ENCODE measurements at regions not wholly inside any gene's neighbourhood (a gene's known extent, or its start where the extent isn't known, plus 50 kb on each side); places are given as distances from the start of the nearest gene placed in this dataset.

GRCh38 chr2:12302691-12303090 lies 414.0 kb upstream of the TRIB2 start:
- H3K9me3 ChIP-seq (ENCODE audit: control insufficient read depth in 2 of 2, low read length in 2 of 2): no peaks in the 10 kb centered on the region
- no peaks in the 10 kb centered on the region for H3K36me3 ChIP-seq (ENCODE audit: control insufficient read depth in 2 of 2, insufficient read depth in 2 of 2, low read length in 2 of 2)
- peaks cover 2% of the 10 kb centered on the region for H3K4me1 ChIP-seq (ENCODE audit: control insufficient read depth, insufficient read depth, low read length)
- H3K9ac ChIP-seq (ENCODE audit: low read length in 2 of 2): no peak overlapping the region
- H3K4me3 ChIP-seq (ENCODE audit: low read length in 2 of 2): no peak overlapping the region
- H3K27ac ChIP-seq (ENCODE audit: low read length): no peak overlapping the region
- no peaks in the 10 kb centered on the region for H3K27me3 ChIP-seq (ENCODE audit: control insufficient read depth in 1 of 2, insufficient read depth in 2 of 2, low read length in 2 of 2)

GRCh38 chr2:12303181-12304030 lies 413.3 kb upstream of the TRIB2 start:
- no peaks in the 10 kb centered on the region for H3K9me3 ChIP-seq (ENCODE audit: control insufficient read depth in 2 of 2, low read length in 2 of 2)
- H3K27me3 ChIP-seq (ENCODE audit: control insufficient read depth in 1 of 2, insufficient read depth in 2 of 2, low read length in 2 of 2): no peaks in the 10 kb centered on the region
- no peaks in the 10 kb centered on the region for H3K36me3 ChIP-seq (ENCODE audit: control insufficient read depth in 2 of 2, insufficient read depth in 2 of 2, low read length in 2 of 2)

GRCh38 chr2:12304564-12305171 lies 412.1 kb upstream of the TRIB2 start:
- H3K4me3 ChIP-seq (ENCODE audit: low read length in 2 of 2): no peak overlapping the region
- peaks cover 2% of the 10 kb centered on the region for H3K4me1 ChIP-seq (ENCODE audit: control insufficient read depth, insufficient read depth, low read length)
- no peak overlapping the region for H3K9ac ChIP-seq (ENCODE audit: low read length in 2 of 2)
- H3K9me3 ChIP-seq (ENCODE audit: control insufficient read depth in 2 of 2, low read length in 2 of 2): no peaks in the 10 kb centered on the region
- no peaks in the 10 kb centered on the region for H3K27me3 ChIP-seq (ENCODE audit: control insufficient read depth in 1 of 2, insufficient read depth in 2 of 2, low read length in 2 of 2)
- H3K36me3 ChIP-seq (ENCODE audit: control insufficient read depth in 2 of 2, insufficient read depth in 2 of 2, low read length in 2 of 2): no peaks in the 10 kb centered on the region
- no peak overlapping the region for H3K27ac ChIP-seq (ENCODE audit: low read length)

More at GRCh38 chr2:12303181-12304030, 413.3 kb upstream of the TRIB2 start:
- no peak overlapping the region for H3K27ac ChIP-seq (ENCODE audit: low read length)
- H3K9ac ChIP-seq (ENCODE audit: low read length in 2 of 2): no peak overlapping the region
- no peak overlapping the region for H3K4me3 ChIP-seq (ENCODE audit: low read length in 2 of 2)
- H3K4me1 ChIP-seq (ENCODE audit: control insufficient read depth, insufficient read depth, low read length): peaks cover 2% of the 10 kb centered on the region

GRCh38 chr2:12305931-12306330 lies 410.8 kb upstream of the TRIB2 start:
- H3K4me3 ChIP-seq (ENCODE audit: low read length in 2 of 2): no peak overlapping the region
- H3K9ac ChIP-seq (ENCODE audit: low read length in 2 of 2): no peak overlapping the region
- H3K4me1 ChIP-seq (ENCODE audit: control insufficient read depth, insufficient read depth, low read length): peaks cover 1% of the 10 kb centered on the region
- no peaks in the 10 kb centered on the region for H3K27me3 ChIP-seq (ENCODE audit: control insufficient read depth in 1 of 2, insufficient read depth in 2 of 2, low read length in 2 of 2)
- H3K36me3 ChIP-seq (ENCODE audit: control insufficient read depth in 2 of 2, insufficient read depth in 2 of 2, low read length in 2 of 2): no peaks in the 10 kb centered on the region
- H3K9me3 ChIP-seq (ENCODE audit: control insufficient read depth in 2 of 2, low read length in 2 of 2): no peaks in the 10 kb centered on the region
- no peak overlapping the region for H3K27ac ChIP-seq (ENCODE audit: low read length)

GRCh38 chr2:12310399-12310798 lies 406.3 kb upstream of the TRIB2 start:
- Histone ChIP-seq H3K9me3 (ENCODE audit: control insufficient read depth in 2 of 2, low read length in 2 of 2) (no peaks in the 10 kb centered on the region), H3K4me3 (ENCODE audit: low read length in 2 of 2) (no peak overlapping the region), H3K27ac (ENCODE audit: low read length) (no peak overlapping the region), H3K27me3 (ENCODE audit: control insufficient read depth in 1 of 2, insufficient read depth in 2 of 2, low read length in 2 of 2) (no peaks in the 10 kb centered on the region), H3K9ac (ENCODE audit: low read length in 2 of 2) (no peak overlapping the region), H3K36me3 (ENCODE audit: control insufficient read depth in 2 of 2, insufficient read depth in 2 of 2, low read length in 2 of 2) (no peaks in the 10 kb centered on the region), H3K4me1 (ENCODE audit: control insufficient read depth, insufficient read depth, low read length) (peaks cover 4% of the 10 kb centered on the region)

GRCh38 chr2:12313445-12314126 lies 403.1 kb upstream of the TRIB2 start:
- Histone ChIP-seq H3K9me3 (ENCODE audit: control insufficient read depth in 2 of 2, low read length in 2 of 2) (no peaks in the 10 kb centered on the region), H3K27me3 (ENCODE audit: control insufficient read depth in 1 of 2, insufficient read depth in 2 of 2, low read length in 2 of 2) (no peaks in the 10 kb centered on the region), H3K9ac (ENCODE audit: low read length in 2 of 2) (no peak overlapping the region), H3K4me1 (ENCODE audit: control insufficient read depth, insufficient read depth, low read length) (peaks cover 6% of the 10 kb centered on the region), H3K27ac (ENCODE audit: low read length) (no peak overlapping the region), H3K36me3 (ENCODE audit: control insufficient read depth in 2 of 2, insufficient read depth in 2 of 2, low read length in 2 of 2) (no peaks in the 10 kb centered on the region), H3K4me3 (ENCODE audit: low read length in 2 of 2) (no peak overlapping the region)

GRCh38 chr2:12314127-12314760 lies 402.5 kb upstream of the TRIB2 start:
- no peak overlapping the region for H3K4me3 ChIP-seq (ENCODE audit: low read length in 2 of 2)
- H3K36me3 ChIP-seq (ENCODE audit: control insufficient read depth in 2 of 2, insufficient read depth in 2 of 2, low read length in 2 of 2): no peaks in the 10 kb centered on the region
- H3K9me3 ChIP-seq (ENCODE audit: control insufficient read depth in 2 of 2, low read length in 2 of 2): no peaks in the 10 kb centered on the region
- H3K9ac ChIP-seq (ENCODE audit: low read length in 2 of 2): no peak overlapping the region
- H3K27ac ChIP-seq (ENCODE audit: low read length): no peak overlapping the region
- H3K4me1 ChIP-seq (ENCODE audit: control insufficient read depth, insufficient read depth, low read length): peaks cover 6% of the 10 kb centered on the region
- no peaks in the 10 kb centered on the region for H3K27me3 ChIP-seq (ENCODE audit: control insufficient read depth in 1 of 2, insufficient read depth in 2 of 2, low read length in 2 of 2)

GRCh38 chr2:12315224-12315623 lies 401.5 kb upstream of the TRIB2 start:
- Histone ChIP-seq H3K4me1 (ENCODE audit: control insufficient read depth, insufficient read depth, low read length) (peaks cover 6% of the 10 kb centered on the region), H3K27me3 (ENCODE audit: control insufficient read depth in 1 of 2, insufficient read depth in 2 of 2, low read length in 2 of 2) (no peaks in the 10 kb centered on the region), H3K4me3 (ENCODE audit: low read length in 2 of 2) (no peak overlapping the region), H3K27ac (ENCODE audit: low read length) (no peak overlapping the region), H3K9me3 (ENCODE audit: control insufficient read depth in 2 of 2, low read length in 2 of 2) (no peaks in the 10 kb centered on the region), H3K36me3 (ENCODE audit: control insufficient read depth in 2 of 2, insufficient read depth in 2 of 2, low read length in 2 of 2) (no peaks in the 10 kb centered on the region), H3K9ac (ENCODE audit: low read length in 2 of 2) (no peak overlapping the region)

- no peaks in the 10 kb centered on the region for H3K27me3 ChIP-seq (ENCODE audit: control insufficient read depth in 1 of 2, insufficient read depth in 2 of 2, low read length in 2 of 2)
- H3K27ac ChIP-seq (ENCODE audit: low read length): no peak overlapping the region
- peaks cover 13% of the 10 kb centered on the region for H3K4me1 ChIP-seq (ENCODE audit: control insufficient read depth, insufficient read depth, low read length)
- no peak overlapping the region for H3K9ac ChIP-seq (ENCODE audit: low read length in 2 of 2)
- no peak overlapping the region for H3K4me3 ChIP-seq (ENCODE audit: low read length in 2 of 2)
- no peaks in the 10 kb centered on the region for H3K36me3 ChIP-seq (ENCODE audit: control insufficient read depth in 2 of 2, insufficient read depth in 2 of 2, low read length in 2 of 2)
- no peaks in the 10 kb centered on the region for H3K9me3 ChIP-seq (ENCODE audit: control insufficient read depth in 2 of 2, low read length in 2 of 2)
These were observed 400.3 kb upstream of the TRIB2 start for GRCh38 chr2:12316476-12316875.

- Histone ChIP-seq H3K36me3 (ENCODE audit: control insufficient read depth in 2 of 2, insufficient read depth in 2 of 2, low read length in 2 of 2) (no peaks in the 10 kb centered on the region), H3K4me3 (ENCODE audit: low read length in 2 of 2) (no peak overlapping the region), H3K9me3 (ENCODE audit: control insufficient read depth in 2 of 2, low read length in 2 of 2) (no peaks in the 10 kb centered on the region), H3K9ac (ENCODE audit: low read length in 2 of 2) (no peak overlapping the region), H3K27ac (ENCODE audit: low read length) (no peak overlapping the region), H3K4me1 (ENCODE audit: control insufficient read depth, insufficient read depth, low read length) (peaks cover 14% of the 10 kb centered on the region), H3K27me3 (ENCODE audit: control insufficient read depth in 1 of 2, insufficient read depth in 2 of 2, low read length in 2 of 2) (no peaks in the 10 kb centered on the region)
These were observed 399.4 kb upstream of the TRIB2 start for GRCh38 chr2:12317286-12317685.

Data from stomach smooth muscle (tissue), 2 donors.